Stimulated activated CD4-positive, alpha-beta T cell treated with anti-CD3 and anti-CD28 coated beads, Interleukin-4, amount 100 ng/mL, for 1 hour (primary cell): ENCODE measurements at regions not wholly inside any gene's neighbourhood (a gene's known extent, or its start where the extent isn't known, plus 50 kb on each side); places are given as distances from the start of the nearest gene placed in this dataset.

Experiments
- DNase-seq: peaks from one replicate; pipeline ENCODE4 v3.0.0-alpha.2; 2020

GRCh38 chr12:28601570-28602058 lies 411.4 kb downstream of the CCDC91 start:
- no peak for DNase-seq

DNA sequence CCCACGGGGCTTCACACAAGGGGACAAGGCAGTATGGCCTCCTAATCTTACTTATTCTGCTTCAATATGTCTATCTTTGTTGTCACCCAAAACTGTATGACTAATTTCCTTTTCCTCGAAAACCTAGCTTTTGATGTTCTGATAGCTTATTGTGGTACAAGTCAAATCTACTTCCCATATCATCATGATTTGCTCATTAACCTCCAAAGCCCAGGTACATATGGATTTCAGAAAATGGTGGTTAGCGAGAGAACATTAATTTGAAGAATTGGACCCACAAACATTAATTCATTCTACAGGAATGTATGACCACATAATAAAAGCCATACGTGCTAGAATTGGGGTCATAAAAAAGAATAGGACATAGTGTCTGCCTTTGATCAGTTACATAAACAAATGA lies 412.5 kb downstream of the CCDC91 start:
- DNase-seq: no peak

DNA sequence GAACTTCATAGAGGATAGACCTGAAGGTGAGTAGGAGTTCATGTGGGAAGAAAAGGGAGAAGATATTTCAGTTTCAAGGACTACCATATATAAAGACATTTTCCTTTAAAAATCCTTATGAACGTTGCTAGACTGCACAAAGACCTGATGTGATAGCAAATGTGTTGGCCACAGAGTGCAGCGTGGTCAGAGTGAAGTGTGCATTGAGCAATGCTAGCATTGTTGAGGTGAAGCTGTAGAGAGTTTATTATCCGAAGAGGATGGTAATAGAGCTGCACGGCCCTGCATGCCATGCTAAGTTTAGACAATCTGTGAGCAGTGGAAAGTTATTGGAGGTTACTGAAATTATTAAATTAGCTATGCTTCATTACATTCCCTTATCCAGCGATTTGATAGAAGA lies 413.0 kb downstream of the CCDC91 start:
- DNase-seq: no peak

DNA sequence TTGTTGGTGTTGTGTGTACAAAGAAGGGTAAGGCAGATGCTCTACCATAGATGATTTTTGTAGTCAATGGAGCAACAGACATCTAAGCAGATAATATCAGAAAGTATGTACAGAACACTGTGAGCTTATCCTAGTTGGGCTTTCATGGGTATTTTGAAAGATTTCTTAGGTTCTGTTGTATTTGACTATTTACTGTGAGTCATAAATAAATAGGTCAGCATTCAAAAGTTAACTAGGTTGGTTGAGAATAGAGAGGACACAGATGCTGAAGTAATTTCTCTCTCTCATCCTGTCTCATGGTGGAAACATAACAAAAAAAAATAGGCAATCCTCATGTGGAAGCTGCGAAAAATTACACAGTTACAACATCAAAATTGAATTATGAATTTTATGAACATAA lies 413.5 kb downstream of the CCDC91 start:
- DNase-seq: no peak

DNA sequence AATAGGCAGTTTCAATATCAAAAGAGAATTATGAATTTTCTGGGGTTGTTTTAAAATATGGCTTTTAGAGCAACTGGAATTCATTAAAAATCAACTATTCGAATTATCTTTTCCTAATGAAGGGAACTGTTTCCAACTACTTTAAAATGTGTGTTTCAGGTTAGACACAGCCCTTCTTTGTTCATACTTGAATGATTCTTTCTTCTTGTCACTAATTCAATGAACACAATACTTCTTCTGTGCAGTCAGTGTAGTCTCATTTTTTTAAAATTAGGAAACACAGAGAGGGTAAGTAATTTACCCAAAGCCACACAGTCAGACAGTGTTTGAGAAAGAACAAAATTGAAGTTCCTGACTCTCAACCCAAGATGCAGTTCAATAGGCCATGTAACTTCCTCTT lies 414.0 kb downstream of the CCDC91 start:
- DNase-seq: no peak

- DNase-seq: no peak
Measured at GRCh38 chr12:28606967-28607557, 416.8 kb downstream of the CCDC91 start.

DNA sequence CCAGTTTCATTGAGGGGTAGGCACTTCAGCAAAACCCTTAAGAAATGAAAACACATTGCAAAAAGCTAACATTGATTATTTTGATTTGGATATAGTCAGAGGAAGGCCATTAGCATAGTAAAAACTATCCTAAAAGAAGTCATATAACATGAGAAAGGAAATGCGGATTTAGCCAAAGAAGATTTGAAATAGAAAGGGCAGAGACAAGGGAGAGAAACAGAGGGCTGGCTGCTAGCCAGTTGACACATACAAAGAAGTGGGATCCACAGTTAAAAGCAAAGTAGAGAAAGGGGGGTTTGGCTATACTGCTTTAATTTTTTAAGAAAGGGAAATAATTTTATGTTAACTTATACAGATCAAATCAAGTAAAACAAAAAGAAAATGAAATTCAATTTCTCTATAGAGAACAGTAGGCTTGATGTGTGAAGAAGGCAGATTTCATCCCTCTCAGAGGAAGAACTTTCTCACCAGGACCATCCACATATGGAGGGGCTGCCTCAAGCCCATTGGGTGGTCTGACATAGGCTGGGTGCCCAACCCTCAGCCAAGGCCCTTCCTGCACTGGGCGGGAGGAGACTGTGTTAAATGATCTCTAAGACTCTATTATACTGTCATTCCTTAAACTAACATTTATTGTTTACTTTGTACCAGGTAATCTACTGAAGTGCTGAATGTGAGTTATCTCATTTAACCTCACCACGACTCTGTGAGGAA lies 420.3 kb downstream of the CCDC91 start:
- DNase-seq: no peak

- no peak for DNase-seq
Measured at GRCh38 chr12:28611115-28611435, 420.8 kb downstream of the CCDC91 start.

- no peak for DNase-seq
Measured at GRCh38 chr12:28611449-28611848, 421.2 kb downstream of the CCDC91 start.

GRCh38 chr12:28618171-28618570 lies 427.9 kb downstream of the CCDC91 start:
- no peak for DNase-seq

DNA sequence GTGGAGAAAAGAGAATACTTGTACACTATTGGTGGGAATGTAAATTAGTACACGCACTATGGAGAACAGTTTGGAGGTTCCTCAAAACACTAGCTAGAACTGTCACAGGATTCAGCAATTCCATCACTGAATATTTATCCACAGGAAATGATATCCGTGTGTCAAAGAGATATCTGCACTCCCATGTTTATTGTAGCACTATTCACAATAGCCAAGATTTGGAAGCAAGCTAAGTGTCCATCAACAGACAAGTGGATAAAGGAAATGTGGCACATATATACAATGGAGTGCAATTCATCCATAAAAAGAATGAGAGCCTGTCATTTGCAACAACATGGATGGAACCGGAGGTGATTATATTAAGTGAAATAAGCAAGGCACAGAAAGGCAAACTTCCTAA lies 428.5 kb downstream of the CCDC91 start:
- DNase-seq: no peak

GRCh38 chr12:28620281-28620680 lies 430.0 kb downstream of the CCDC91 start:
- no peak for DNase-seq

DNA sequence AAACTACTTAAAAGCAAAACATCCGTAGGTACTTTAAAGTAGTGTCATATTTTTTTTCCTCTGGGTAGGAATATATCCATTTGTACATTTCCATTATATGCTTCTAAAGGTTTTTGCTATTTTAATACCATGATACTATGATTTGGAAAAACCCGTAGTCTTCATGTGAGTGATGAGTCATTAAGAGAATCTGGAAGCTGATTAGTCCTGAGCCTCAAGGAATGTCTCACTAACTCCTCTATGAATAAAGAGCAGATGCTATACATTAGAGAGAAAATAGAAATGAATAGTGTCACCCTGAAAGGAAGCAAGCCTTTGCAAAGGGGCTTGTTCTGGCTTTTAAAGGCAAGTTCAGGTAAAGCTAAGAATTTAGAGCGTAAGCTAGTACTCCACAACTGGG lies 432.1 kb downstream of the CCDC91 start:
- no peak for DNase-seq

DNA sequence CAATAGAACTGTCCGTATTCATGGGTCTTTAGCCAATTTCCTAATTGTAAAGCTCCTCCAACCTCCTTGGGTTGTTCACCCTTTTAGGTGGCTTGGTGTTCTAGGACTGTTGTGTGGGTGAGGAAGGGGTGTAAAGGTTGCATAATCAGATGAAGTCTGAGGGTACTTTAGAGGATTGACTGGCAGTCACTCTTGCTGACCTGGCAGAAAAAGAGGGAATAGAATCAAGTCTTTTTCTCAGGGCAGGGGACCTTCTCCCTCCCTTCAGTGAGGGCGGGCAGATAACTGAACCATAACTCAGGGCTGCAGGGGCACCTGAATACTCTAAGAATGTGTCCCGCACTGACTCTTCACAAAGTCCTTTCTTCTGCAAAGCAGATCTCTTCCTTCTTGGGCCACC lies 436.2 kb downstream of the CCDC91 start:
- no peak for DNase-seq

DNA sequence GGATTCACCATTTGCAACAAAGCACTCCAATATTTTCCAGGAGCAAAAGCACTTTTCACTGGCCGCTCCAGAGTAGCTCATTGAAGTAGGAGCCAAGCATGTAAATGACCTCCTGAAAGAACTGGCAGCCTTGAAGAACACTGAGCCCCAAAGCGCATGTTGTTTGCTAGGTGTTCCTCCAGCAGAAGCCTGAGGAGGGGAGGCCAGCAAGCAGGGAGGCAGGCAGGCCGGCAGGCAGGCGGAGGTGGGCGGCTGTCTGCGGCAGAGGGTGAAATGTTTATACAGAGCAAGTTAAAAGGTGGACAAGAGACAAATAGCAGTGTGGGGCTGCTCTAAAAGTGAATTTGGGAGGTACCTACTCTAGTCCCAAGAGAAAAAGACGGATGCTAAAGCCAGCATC lies 439.4 kb downstream of the CCDC91 start:
- DNase-seq: no peak

DNA sequence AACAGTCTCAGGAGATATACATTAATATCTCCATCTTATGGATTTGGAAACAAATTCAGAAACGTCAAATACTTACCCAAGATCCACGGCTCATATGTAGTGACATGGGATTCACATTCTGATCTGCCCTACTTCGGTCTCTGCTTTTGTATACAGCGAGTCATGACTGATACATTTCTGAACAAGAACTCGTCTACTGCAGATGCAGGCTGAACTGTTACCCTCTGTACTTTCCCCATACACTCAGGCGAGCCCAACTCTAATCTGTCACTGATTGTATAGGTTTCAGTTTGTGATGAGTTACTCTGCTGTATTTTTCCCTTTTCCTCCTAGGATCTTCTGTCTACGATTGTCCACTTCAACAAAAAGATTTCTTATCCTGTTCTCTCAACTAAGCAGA lies 441.6 kb downstream of the CCDC91 start:
- DNase-seq: no peak

GRCh38 chr12:28640519-28640918 lies 450.3 kb downstream of the CCDC91 start:
- DNase-seq: no peak

DNA sequence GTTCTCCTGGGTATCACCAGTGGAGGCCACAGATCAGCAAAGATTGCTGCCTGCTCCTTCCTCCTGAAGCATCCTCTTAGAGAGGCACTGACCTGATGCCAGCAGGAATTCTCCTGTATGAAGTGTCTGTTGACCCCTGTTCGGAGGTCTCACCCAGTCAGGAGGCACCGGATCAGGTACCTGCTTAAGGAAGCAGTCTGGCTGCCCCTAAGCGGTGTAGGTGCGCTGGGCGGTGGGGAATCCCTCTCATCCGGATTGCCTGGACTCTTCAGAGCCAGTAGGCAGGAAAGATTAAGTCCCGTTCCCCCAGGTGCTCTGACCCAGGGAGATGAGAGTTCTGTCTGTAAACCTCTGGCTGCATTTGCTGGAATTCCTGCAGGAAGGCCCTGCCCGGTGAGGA lies 455.2 kb downstream of the CCDC91 start:
- no peak for DNase-seq

DNA sequence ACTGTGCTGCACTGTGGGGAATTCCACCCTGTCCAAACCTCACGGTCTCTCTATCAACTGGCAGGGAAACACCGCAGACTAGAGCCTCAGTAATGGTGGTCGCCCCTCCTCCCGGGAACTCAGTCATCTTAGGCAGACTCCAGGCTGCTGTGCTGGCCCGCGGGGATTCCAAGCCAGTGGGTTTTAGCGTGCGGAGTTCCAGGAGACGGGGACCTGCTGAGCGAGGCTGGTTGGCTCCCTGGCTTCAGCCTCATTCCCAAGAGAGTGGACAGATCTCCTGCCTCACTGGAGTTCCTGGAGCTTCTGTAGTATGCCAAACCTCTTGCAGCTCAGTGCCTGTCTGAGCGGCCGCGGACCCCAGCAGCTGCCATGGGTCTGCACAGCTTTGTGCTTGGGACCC lies 455.6 kb downstream of the CCDC91 start:
- no peak for DNase-seq

DNA sequence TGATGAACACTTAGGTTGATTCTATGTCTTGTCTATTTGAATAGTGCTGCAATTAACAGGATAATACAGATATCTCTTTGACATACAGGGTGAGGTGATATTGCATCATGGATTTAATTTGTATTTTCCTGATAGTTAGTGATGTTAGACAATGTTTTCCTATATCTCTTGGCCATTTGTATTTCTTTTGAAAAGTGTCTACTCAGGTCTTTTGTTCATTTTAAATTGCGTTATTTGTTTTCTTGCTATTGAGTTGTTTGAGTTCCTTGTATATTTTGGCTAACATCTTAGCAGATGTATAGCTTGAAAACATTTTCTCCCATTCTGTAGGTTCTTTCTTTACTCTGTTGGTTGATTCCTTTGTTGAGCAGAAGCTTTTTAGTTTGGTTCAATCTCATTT lies 460.6 kb downstream of the CCDC91 start:
- DNase-seq: no peak

DNA sequence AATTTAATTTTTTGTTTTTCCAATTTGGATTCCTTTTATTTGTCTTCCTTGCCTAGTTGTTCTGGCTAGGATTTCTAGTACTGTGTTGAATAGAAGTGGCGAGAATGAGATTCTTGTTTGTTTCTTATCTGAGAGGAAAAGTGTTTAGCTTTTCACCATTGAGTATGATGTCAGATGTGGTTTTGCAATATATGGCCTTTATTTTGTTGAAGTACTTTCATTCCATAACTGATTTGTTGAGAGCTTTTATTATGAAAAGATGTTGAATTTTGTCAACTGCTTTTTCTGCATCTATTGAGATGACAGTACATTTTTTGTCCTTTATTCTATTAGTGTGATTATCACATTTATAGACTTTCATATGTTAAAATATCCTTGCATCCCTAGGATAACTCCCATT lies 462.0 kb downstream of the CCDC91 start:
- DNase-seq: no peak

DNA sequence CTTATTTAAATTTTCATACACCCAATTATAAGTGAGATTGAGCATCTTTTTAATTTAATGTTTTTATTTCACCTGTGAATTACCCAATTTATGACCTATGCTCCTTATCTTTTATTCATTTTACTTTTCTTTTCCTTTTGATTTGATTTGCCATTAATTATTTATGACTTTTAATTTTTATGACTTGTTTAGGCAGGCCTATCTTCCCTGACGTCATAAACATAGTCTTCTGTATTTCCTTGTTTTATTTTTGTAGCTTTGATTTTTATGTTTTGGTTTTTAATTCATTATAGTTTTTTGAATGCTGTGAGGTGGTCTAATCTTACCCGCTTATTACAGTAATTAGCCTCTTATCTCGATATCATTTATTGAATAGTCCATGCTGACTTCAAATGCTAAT lies 467.1 kb upstream of the FAR2 start:
- DNase-seq: no peak

- no peak for DNase-seq
Measured at GRCh38 chr12:28683366-28683765, 465.7 kb upstream of the FAR2 start.

DNA sequence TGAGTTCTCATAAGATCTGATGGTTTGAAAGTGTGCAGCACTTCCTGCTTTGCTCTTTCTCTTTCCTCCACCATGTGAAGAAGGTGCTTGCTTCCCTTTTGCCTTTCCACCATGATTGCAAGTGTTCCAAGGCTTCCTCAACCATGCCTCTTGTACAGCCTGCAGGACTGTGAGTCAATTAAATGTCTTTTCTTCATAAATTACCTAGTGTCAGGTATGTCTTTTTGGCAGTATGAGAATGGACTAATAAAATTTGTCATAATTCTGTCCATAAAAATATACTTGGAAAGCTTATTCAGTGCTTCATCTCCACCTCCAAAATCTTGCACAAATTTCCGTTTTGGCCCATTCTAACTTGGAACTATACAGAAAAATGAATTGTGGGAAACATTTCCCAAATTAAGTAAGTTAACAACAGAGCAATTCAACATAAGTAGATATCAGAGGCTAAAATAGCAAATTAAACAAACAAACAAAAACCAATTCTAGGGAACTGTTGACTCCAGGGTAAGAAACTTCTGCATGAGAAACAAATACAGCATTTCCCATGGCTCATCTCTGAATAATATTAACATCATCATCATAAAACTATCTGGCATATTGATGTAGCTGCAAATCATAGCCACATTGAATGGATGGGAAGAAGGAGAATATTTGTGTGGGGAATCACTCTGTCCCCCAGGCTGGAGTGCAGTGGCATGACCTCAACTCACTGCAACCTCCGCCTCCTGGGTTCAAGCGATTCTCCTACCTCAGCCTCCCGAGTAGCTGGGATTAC lies 459.5 kb upstream of the FAR2 start:
- DNase-seq: no peak
